Activated CD8-positive, alpha-beta memory T cell treated with anti-CD3 and anti-CD28 coated beads, Interleukin-2, amount 50 U/mL, for 48 hours (primary cell): ENCODE measurements at regions not wholly inside any gene's neighbourhood (a gene's known extent, or its start where the extent isn't known, plus 50 kb on each side); places are given as distances from the start of the nearest gene placed in this dataset.
"Not testable (repeated sequence)": the region's sequence is repeated elsewhere in the genome, so short reads cannot be mapped to it uniquely, and the experiment has no call there.

Experiments used
- DNase-seq: peaks from one replicate; pipeline ENCODE4 v3.0.0-alpha.2; 2020

DNA sequence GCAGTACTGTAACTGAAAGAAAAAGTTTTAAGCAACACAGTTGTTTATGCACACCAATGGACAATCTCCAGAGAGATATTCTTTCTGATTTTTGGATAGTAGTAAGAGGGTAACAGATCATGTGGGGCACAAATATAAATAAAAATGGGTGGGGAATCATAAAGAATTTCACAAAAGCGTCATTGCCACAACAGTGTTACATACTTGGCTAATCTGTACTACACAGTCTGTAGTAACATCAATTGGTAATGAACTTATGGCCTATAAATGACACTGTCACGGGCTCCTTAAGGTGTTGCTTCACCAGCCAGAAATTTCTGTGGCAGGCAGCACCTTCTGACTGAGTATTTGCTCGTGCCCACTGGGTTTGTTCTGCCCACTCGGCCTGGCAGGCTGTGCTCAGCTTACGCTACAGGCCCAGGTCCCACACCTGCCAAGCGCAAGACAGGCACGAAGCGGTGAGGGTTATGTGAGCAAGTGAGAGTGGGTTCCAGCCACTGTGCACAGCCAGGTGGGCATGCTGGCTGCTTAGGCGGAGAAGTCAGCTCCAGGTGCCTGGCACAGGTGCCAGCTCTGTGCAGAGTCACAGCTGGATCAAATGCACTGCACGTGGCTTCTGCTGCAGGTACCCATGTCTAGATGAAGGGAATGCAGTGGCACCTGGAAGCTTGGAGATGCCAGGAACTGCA lies 532.5 kb upstream of the SLC39A10 start:
- DNase-seq: no peak

GRCh38 chr2:195122653-195123052 lies 534.4 kb upstream of the SLC39A10 start:
- DNase-seq: no peak

GRCh38 chr2:195121341-195121740 lies 535.7 kb upstream of the SLC39A10 start:
- DNase-seq: no peak

- no peak for DNase-seq
Observed at GRCh38 chr2:195119231-195119630, 537.8 kb upstream of the SLC39A10 start.

- no peak for DNase-seq
Observed at GRCh38 chr2:195118276-195118675, 538.8 kb upstream of the SLC39A10 start.

DNA sequence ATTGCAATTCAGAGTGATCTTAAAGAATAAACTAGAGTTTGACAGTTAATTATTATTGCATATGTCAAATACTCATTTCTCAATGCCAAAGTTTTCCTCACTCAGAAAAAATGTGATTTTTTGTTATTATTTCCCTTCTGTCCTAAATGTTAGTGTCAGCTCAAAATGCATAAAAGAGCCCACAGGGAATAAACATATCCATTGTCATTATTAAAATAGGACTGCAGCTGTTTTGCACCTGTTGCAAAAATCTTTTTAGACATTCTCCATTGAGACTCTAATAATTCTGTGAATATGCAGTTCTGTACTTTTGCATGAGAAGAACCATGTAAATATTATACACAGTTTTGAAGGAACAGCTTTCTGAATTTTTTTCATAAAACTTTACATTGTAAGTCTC lies 540.0 kb upstream of the SLC39A10 start:
- no peak for DNase-seq

- DNase-seq: no peak
Observed at GRCh38 chr2:195115738-195116137, 541.3 kb upstream of the SLC39A10 start.

- no peak for DNase-seq
Observed at GRCh38 chr2:195108182-195108581, 548.8 kb upstream of the SLC39A10 start.

DNA sequence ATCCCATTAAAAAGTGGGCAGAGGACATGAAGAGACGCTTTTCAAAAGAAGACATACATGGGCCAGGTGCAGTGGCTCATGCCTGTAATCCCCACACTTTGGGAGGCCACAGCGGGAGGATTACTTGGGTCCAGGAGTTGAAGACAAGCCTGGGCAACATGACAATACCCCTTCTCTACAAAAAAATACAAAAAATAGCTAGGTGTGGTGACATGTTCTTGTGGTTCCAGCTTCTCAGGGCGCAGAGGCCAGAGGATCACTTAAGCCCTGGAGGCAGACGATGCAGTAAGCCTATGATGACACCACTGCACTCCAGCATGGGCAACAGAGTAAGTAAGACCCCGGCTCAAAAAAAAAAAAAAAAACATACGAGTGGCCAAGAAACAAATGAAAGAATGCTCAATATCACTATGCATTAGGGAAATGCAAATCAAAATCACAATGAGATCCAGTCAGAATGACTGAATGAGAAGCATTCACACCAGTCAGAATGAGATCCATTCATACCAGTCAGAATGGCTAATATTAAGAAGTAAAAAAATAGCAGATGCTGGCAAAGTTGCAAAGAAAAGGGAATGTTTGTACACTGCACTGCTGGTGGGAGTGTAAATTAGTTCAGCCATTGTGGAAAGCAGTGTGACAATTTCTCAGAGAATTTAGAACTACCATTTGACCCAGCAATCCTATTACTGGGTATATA lies 550.2 kb upstream of the SLC39A10 start:
- no peak for DNase-seq

- no peak for DNase-seq
Observed at GRCh38 chr2:195105581-195105980, 551.4 kb upstream of the SLC39A10 start.

GRCh38 chr2:195094330-195094729 lies 562.7 kb upstream of the SLC39A10 start:
- DNase-seq: no peak

DNA sequence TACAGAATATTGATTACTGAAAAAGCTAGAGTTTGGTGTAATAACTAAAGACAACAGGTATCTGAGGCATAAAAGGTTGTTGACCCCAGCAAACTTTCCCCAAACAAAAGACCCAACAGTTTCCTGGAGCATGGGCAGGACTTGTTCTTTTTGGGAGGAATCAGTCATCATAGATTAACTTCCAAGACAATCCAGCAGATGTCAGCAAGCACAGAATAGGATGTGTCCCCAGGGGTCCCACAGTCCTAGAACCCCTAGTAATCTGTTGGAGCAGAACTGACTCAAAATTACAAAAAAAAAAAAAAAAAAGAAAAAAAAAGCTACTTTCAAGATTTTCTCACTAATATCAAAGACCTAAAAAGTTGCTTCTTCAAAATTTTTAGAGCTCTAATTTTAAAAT lies 564.7 kb upstream of the SLC39A10 start:
- DNase-seq: no peak

DNA sequence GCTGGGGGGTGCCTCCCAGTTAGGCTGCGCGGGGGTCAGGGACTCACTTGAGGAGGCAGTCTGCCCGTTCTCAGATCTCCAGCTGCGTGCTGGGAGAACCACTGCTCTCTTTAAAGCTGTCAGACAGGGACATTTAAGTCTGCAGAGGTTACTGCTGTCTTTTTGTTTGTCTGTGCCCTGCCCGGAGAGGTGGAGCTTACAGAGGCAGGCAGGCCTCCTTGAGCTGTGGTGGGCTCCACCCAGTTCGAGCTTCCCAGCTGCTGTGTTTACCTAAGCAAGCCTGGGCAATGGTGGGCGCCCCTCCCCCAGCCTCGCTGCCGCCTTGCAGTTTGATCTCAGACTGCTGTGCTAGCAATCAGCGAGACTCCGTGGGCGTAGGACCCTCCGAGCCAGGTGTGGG lies 584.2 kb upstream of the SLC39A10 start:
- DNase-seq: not testable (repeated sequence)

DNA sequence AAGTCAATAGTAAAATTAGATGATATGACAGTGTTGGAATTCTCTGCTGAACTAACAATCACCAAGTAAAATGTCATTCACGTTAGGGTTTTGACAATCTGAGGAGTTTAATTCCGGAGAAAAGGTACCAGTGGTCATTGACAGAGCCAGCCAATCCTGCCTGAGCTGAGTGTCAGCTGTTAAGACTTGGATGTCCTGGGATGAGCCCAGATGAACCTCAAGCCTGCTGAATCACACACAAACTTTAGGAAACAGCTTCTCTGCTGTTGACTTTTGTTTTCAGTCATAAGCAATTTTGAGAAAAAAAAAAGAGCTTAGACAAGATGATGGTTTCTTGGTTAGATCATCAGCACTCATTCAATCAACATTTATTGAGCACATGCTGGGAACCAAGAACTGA lies 600.0 kb upstream of the SLC39A10 start:
- DNase-seq: no peak

- no peak for DNase-seq
Observed at GRCh38 chr2:195055996-195056395, 601.0 kb upstream of the SLC39A10 start.

GRCh38 chr2:195051401-195051800 lies 605.6 kb upstream of the SLC39A10 start:
- no peak for DNase-seq

- no peak for DNase-seq
Observed at GRCh38 chr2:195049372-195050031, 607.5 kb upstream of the SLC39A10 start.

GRCh38 chr2:195047955-195048354 lies 609.1 kb upstream of the SLC39A10 start:
- DNase-seq: no peak

DNA sequence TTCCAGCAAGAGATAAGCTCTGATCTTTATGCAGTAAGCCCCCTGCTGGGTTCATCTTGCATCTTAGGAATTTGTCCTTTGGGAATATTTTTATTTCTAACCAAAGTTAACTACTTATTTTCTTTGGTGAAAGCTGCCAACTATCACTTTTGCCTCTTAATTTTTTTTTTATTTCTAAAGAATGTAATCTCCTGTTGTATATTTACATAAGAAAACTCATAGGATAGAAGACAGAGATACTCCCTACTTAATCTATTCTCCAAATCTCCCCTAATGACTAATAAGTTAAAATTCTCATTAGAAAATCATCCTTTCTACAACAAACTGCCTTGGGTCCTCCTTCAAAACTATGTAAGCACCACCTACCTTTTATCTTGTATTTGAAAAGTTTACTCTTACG lies 612.2 kb upstream of the SLC39A10 start:
- DNase-seq: no peak

- DNase-seq: no peak
Observed at GRCh38 chr2:195038153-195038552, 618.9 kb upstream of the SLC39A10 start.

DNA sequence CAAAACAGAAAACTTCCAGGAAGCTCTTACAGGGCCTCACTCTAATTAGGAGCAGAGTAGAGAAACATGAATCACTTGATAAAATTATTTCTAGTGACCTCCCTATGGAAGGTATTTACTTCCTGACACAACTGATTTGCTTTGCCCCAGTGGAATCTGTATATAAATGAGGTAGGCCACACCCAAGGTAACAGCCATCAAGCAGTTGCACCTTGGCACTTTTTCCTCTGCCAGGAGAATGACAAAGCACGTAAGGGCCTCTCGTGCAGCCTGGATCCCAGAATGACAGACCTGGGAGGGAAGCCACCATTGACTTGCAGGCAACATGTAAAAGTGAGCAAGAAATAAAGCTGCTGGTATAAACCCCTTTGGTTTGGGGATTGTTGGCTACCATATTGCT lies 620.0 kb upstream of the SLC39A10 start:
- no peak for DNase-seq

DNA sequence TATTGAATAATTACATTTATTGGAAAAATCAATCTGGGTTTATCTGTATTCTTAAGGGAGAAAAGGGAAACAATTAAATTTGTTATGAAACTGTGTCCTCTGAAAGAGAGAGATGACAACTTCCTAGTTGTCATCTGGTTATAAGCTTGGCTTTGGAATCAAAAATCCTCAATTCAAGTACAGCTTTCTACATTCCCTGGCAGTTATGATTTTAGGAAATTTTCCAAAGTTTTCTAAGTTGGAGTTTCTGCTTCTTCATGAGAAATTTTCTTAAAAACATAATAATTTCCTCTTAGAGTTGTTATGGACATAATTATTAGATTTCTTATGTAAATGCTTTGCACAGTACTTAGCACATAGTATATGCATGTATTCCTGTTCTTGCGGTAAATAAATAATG lies 625.6 kb upstream of the SLC39A10 start:
- no peak for DNase-seq

- DNase-seq: no peak
Observed at GRCh38 chr2:195029804-195030654, 627.0 kb upstream of the SLC39A10 start.
